PC-9 (cell line): ENCODE measurements at regions not wholly inside any gene's neighbourhood (a gene's known extent, or its start where the extent isn't known, plus 50 kb on each side); places are given as distances from the start of the nearest gene placed in this dataset.

Source experiments
- BruUV-seq: library from RNA; stranded (reverse); fragments of 400-500 nt; replicated peaks from 2 replicates; lab custom pipeline; 2021; lab: Mats Ljungman, UMichigan
- CTCF ChIA-PET: fragments of 300-600 bp; sonication (Branson Sonifier 250); formaldehyde crosslinking; loops from one replicate; lab custom pipeline; 2022; ENCODE audit warnings: antibody characterized with exemption; lab: Charles Lee
- POLR2A ChIA-PET: fragments of 300-600 bp; sonication (Branson Sonifier 250); formaldehyde crosslinking; loops from one replicate; lab custom pipeline; 2022; ENCODE audit warnings: antibody characterized with exemption; ENCODE audit not compliant: unreplicated experiment; lab: Charles Lee
- DNase-seq, 2 experiments: peaks; one replicate each; pipeline versions ENCODE4 v3.0.0 to v3.0.0-alpha.2; 2015 to 2022; ENCODE audit warnings: mixed read lengths in 1 of 2
- H2AFZ ChIP-seq: fragments of 200-600 bp; sonication (generic); 2 replicates; pipeline ENCODE4 v1.8.1; 2017; ENCODE audit warnings: antibody characterized with exemption
- H3F3A ChIP-seq: fragments of 200-600 bp; sonication (generic); 2 replicates; pipeline ENCODE4 v1.8.1; 2017; ENCODE audit warnings: antibody characterized with exemption, mild to moderate bottlenecking, low read depth; ENCODE audit not compliant: insufficient read depth
- H3K27ac ChIP-seq: fragments of 200-600 bp; sonication (generic); 2 replicates; pipeline ENCODE4 v1.6.1; 2016; ENCODE audit warnings: mixed run types
- H3K27me3 ChIP-seq: fragments of 200-600 bp; sonication (generic); 2 replicates; pipeline ENCODE4 v1.6.1; 2016; ENCODE audit warnings: low read depth, mixed run types; ENCODE audit not compliant: insufficient read depth
- H3K36me3 ChIP-seq: fragments of 200-600 bp; sonication (generic); 2 replicates; pipeline ENCODE4 v1.6.1; 2016; ENCODE audit warnings: low read depth, mixed run types
- H3K4me1 ChIP-seq: fragments of 200-600 bp; sonication (generic); replicated peaks from 2 replicates; pipeline ENCODE4 v1.6.1; 2016; ENCODE audit warnings: mixed run types; ENCODE audit not compliant: insufficient read depth
- H3K4me2 ChIP-seq: fragments of 200-600 bp; sonication (generic); 2 replicates; pipeline ENCODE4 v1.6.1; 2017; ENCODE audit warnings: mixed run types
- H3K4me3 ChIP-seq: fragments of 200-600 bp; sonication (generic); 2 replicates; pipeline ENCODE4 v1.6.1; 2016; ENCODE audit warnings: mixed run types
- H3K79me2 ChIP-seq: fragments of 200-600 bp; sonication (generic); 2 replicates; pipeline ENCODE4 v1.6.1; 2017; ENCODE audit warnings: low read depth, mixed run types
- H3K9me2 ChIP-seq: fragments of 200-600 bp; sonication (generic); 2 replicates; pipeline ENCODE4 v1.8.1; 2017; ENCODE audit warnings: mild to moderate bottlenecking; ENCODE audit not compliant: insufficient read depth
- H3K9me3 ChIP-seq: fragments of 200-600 bp; sonication (generic); 2 replicates; pipeline ENCODE4 v1.8.1; 2016; ENCODE audit warnings: low read depth; ENCODE audit not compliant: insufficient read depth
- H4K20me1 ChIP-seq: fragments of 200-600 bp; sonication (generic); 2 replicates; pipeline ENCODE4 v1.8.1; 2017; ENCODE audit not compliant: insufficient read depth
- CTCF ChIP-seq: fragments of 200-600 bp; sonication (generic); conservative IDR thresholded peaks from 2 replicates; pipeline ENCODE4 v1.6.1; 2017; ENCODE audit warnings: mixed run types, antibody characterized with exemption, mild to moderate bottlenecking, moderate library complexity
- EZH2 ChIP-seq: fragments of 200-600 bp; sonication (generic); IDR thresholded peaks from 2 replicates; pipeline ENCODE4 v1.8.0; 2017; ENCODE audit warnings: antibody characterized with exemption, low read depth
- intact Hi-C: fragments of 100-400 bp; cut with micrococcal nuclease; formaldehyde crosslinking; loops from one replicate; pipeline ENCODE4 v1.10.0; 2022; ENCODE audit not compliant: unreplicated experiment

DNA sequence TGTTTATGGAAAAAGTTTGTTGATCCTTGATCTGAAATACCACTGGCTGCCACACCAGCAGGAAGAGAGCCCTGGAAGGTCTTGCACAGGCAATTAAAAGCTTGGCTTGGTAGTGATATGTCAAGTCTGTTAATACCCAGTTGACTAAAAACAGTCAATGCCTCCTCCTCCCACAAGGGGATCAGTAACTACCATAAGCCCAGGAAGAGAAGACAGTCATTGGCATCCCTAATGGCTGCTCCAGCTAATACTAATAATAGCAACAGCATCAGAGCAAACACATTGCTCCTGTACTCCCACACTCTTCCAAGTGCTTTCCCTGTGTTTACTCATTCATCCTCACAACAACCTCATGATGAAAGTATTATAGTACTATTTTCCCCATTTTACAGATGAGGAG lies 528.6 kb downstream of the TAFA4 start:
- Histone ChIP-seq H2AFZ (no peak overlapping the region), H3K9me3 (no peaks in the 10 kb centered on the region), H4K20me1 (no peaks in the 10 kb centered on the region), H3K4me1 (no peaks in the 10 kb centered on the region), H3F3A (no peaks in the 10 kb centered on the region), H3K27ac (no peak overlapping the region), H3K4me2 (no peak overlapping the region), H3K79me2 (no peaks in the 10 kb centered on the region), H3K27me3 (no peaks in the 10 kb centered on the region), H3K36me3 (no peaks in the 10 kb centered on the region), H3K4me3 (no peak overlapping the region), H3K9me2 (no peaks in the 10 kb centered on the region)
- BruUV-seq, result no TSS peak
- intact Hi-C loops, result no loop called here
- POLR2A ChIA-PET, result no interaction called here
- TF ChIP-seq EZH2, result no peak
- no peak for TF ChIP-seq CTCF
- CTCF ChIA-PET, result no interaction called here
- DNase-seq, result no peak

- H3K79me2 ChIP-seq, result no peaks in the 10 kb centered on the region
- no peaks in the 10 kb centered on the region for H3K9me3 ChIP-seq
- BruUV-seq, result no TSS peak
- TF ChIP-seq EZH2 (no peak), CTCF (no peak)
- no peaks in the 10 kb centered on the region for H3K4me1 ChIP-seq
- no peaks in the 10 kb centered on the region for H3K27me3 ChIP-seq
- H3K4me2 ChIP-seq, result no peak overlapping the region
- POLR2A ChIA-PET, result no interaction called here
- H3K36me3 ChIP-seq, result no peaks in the 10 kb centered on the region
- H3F3A ChIP-seq, result no peaks in the 10 kb centered on the region
- no peak overlapping the region for H3K4me3 ChIP-seq
- no peak for DNase-seq
- H4K20me1 ChIP-seq, result no peaks in the 10 kb centered on the region
- no peak overlapping the region for H2AFZ ChIP-seq
- intact Hi-C loops, result no loop called here
- H3K9me2 ChIP-seq, result no peaks in the 10 kb centered on the region
- CTCF ChIA-PET, result no interaction called here
- no peak overlapping the region for H3K27ac ChIP-seq
Measured at GRCh38 chr3:68402235-68402918, 530.0 kb downstream of the TAFA4 start.

DNA sequence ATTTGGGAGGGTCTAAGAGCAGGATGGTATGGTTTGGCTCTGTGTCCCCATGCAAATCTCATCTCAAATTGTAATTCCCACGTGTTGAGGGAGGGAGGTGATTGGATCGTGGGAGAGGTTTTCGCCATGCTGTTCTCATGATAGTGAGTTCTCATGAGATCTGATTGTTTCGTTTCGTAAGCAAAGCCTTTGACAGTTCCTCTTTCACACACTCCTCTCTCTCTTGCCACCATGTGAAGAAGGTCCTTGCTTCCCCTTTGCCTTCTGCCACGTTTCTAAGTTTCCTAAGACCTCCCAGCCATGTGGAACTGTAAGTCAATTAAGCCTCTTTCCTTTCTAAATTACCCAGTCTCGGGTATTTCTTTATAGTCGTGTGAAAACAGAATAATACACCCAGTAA lies 553.7 kb downstream of the TAFA4 start:
- Histone ChIP-seq H3K4me2 (no peak overlapping the region), H3F3A (no peaks in the 10 kb centered on the region), H3K4me1 (no peaks in the 10 kb centered on the region), H3K79me2 (no peaks in the 10 kb centered on the region), H3K27me3 (no peaks in the 10 kb centered on the region), H3K36me3 (no peaks in the 10 kb centered on the region), H4K20me1 (no peaks in the 10 kb centered on the region), H3K4me3 (no peak overlapping the region), H3K9me3 (no peaks in the 10 kb centered on the region), H3K9me2 (no peaks in the 10 kb centered on the region), H3K27ac (no peak overlapping the region), H2AFZ (no peak overlapping the region)
- no TSS peak for BruUV-seq
- intact Hi-C loops, result no loop called here
- DNase-seq, result no peak
- TF ChIP-seq EZH2 (no peak), CTCF (no peak)
- ChIA-PET POLR2A (no interaction called here), CTCF (no interaction called here)
